Suprapubic skin (tissue), 4 donors: ENCODE measurements at regions not wholly inside any gene's neighbourhood (a gene's known extent, or its start where the extent isn't known, plus 50 kb on each side); places are given as distances from the start of the nearest gene placed in this dataset.

ENCODE experiments used
- CTCF ChIP-seq, 2 donors: fragments of 200-600 bp in 1 of 2; fragments of 450-650 bp in 1 of 2; sonication (generic) in 1 of 2; IDR thresholded peaks; one replicate each; pipeline ENCODE4 v1.5.1; 2016 to 2019; ENCODE audit warnings: antibody characterized with exemption in 2 of 2, mild to moderate bottlenecking in 1 of 2, moderate library complexity in 1 of 2
- EP300 ChIP-seq: sonication (generic); formaldehyde crosslinking; IDR thresholded peaks from one replicate; pipeline ENCODE4 v1.6.1; 2017; ENCODE audit warnings: antibody characterized with exemption
- POLR2A ChIP-seq, 2 donors: fragments of 450-650 bp; IDR thresholded peaks; one replicate each; pipeline ENCODE4 v1.6.1; 2017; ENCODE audit warnings: antibody characterized with exemption in 2 of 2, mild to moderate bottlenecking in 2 of 2, moderate library complexity in 2 of 2
- POLR2AphosphoS5 ChIP-seq, 3 donors: sonication (generic); formaldehyde crosslinking; IDR thresholded peaks; one replicate each; pipeline ENCODE4 v1.6.1; 2017; ENCODE audit warnings: antibody characterized with exemption in 3 of 3

- no peak for TF ChIP-seq CTCF (IDR thresholded peaks at IDR 0.05)
- TF ChIP-seq POLR2A (IDR thresholded peaks at IDR 0.05) = no peak
- TF ChIP-seq POLR2AphosphoS5 (IDR thresholded peaks at IDR 0.05) = no peak
- no peak for TF ChIP-seq EP300
Observed at GRCh38 chr13:95477187-95477586, 75.3 kb upstream of the CLDN10 start.
